NCI-H2029 treated with DMSO at 0.1 percent for 48 hours (cell line): ENCODE measurements at regions not wholly inside any gene's neighbourhood (a gene's known extent, or its start where the extent isn't known, plus 50 kb on each side); places are given as distances from the start of the nearest gene placed in this dataset.
"Not testable (repeated sequence)": the region's sequence is repeated elsewhere in the genome, so short reads cannot be mapped to it uniquely, and the experiment has no call there.

Experiments
- DNase-seq: peaks from one replicate; lab custom pipeline; 2025; lab: John Stamatoyannopoulos, UW

DNA sequence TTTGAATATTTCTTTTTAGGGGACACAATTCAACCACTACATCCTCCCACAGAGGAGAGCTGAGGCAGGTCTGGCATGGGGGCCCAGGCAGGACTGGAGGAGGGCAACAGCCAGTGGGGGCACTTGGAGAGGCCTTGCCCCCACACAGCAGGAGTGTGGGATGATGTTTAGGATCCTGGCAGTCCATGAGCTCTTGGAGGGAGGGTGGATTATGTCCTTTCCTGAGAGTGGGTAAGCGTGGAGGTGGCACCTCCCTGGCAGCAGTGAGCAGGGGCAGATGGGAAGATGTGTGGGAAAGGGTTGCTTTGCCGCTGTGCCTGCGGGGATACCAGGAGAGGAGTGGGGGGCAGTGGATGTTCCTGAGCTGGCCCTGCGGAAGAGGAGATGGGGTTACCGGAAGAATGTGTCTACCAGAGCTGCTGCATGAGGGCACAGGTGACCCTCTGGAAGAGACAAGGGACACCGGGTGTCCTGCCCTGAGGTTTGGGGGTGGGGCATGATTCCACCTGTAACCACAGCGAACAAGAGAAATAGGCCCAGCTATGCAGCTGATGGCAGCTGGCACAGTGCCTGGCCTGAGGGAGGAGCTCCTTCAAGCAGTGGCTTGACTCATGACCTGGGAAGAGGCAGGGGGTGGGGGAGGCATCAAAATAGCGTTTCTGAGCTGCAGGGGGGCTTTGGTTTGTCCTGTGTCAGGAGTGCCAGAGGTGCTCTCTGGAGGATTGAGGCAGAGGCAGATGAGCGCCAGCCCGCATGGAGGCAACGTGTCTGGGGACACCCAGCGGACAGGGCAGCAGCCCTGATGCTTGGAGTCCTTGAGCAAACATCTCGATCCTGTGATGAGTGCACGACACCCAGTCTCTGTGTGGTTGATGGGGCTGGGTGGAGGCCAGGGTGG, 123.9 kb upstream of the TMPRSS2 start:
- peak; percentile 96 for DNase-seq

DNA sequence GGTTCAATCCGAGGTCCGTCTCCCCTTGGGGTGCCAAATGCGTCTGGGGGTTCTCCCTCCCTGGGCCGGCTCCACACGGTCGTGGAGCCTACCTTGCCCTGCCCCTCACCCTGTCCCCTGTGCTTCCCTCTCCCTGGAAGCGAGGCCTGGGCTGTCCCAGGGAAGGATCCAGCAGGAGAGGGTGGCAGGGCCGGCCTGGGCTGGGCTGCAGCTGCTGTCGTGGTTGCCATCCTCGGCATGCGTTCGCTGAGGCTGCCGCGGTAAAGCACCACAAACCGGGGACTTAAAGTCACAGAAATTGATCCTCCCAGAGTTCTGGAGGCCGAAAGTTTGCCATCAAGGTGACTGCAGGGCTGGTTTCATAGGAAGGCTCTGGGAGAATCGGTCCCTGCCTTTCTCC, 123.0 kb upstream of the TMPRSS2 start:
- DNase-seq: no peak

DNA sequence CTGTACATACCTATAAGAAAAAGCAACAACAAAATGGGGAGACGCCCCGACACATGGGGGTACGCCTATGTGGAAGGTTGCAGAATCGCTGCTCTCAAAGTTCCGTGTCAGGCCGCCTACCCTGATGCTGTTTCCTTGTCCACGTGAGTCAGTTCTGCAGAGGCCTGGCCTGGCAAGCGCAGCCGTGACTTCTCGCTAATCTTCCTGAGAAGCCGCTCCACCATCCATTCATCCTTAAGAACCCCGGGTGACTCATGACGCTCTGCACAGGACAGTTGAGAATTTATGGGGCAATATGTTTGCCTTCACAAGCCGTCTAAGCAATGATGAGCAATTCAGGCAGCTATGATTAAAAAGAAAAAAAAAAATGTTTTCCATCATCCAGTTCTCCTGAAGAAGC, 122.3 kb upstream of the TMPRSS2 start:
- no peak for DNase-seq

DNA sequence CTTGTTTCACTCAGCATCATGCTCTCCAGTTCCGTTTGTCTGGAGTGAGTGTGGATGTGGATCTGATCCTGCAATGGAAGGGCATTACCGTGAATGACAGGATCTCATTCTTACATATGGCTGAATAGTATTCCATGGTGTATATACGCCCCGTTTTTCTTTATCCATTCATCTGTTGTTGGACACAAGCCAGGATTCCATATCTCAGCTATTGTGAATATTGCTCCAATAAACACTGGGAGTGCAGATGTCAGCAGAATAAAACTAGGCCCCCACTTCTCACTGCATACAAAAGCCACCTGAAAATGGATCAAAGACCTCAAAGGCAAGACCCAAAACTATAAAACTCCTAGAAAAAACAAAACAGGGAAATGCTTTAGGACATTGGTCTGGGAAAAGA, 120.3 kb upstream of the TMPRSS2 start:
- DNase-seq: no peak

DNA sequence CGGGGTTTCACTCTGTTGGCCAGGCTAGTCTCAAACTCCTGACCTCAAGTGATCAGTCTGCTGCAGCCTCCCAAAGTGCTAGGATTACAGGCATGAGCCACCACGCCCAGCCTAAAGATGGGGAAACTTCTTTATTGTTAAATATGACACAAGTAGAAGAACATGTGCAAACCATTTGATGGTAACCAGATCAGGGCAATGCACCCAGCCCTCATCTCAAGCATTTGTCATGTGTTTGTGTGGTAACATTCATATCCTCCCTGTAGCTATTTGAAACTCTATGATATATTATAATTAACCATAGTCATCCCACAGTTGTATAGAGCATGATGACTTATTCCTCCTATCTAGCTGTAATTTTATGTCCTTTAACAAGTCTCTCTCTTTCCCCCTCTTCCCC, 119.5 kb upstream of the TMPRSS2 start:
- no peak for DNase-seq

DNA sequence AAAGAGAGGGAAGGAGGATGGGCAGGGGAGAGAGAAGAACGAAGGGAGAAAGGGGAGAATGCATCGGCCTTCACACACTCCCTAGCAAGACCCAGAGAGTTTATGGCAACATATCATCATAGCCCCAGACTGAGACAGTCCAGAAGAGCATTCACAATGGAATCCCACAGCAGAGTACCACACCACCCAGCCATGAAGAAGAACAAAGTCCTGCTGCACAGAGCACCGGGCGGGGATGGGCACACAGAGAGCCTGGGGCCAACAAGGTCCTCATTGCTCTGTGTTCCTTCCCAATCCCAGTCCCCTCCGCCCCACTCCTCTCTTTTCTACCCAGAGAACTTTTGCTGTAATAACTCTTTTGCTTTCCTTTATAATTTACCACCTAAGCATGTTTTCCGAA, 118.1 kb upstream of the TMPRSS2 start:
- no peak for DNase-seq

DNA sequence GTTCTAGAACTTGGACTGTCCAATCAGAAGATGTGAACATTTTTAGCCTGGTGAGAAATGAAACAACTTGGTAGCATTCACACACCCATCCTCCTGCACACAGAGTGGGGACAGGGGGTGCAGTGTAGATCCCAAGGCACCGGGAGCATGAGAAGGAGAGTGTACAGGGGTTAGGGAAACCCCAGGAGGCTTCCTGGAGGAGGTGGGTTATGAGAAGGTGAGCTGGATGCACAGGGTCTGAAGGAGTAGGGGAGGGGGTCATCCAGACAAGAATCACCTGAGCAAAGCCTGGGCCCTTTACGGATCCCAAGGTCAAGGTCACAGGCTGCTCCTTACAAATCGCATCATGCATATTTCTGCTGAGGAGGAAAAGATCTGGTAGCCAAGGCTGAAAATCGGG, 117.5 kb upstream of the TMPRSS2 start:
- DNase-seq: no peak

DNA sequence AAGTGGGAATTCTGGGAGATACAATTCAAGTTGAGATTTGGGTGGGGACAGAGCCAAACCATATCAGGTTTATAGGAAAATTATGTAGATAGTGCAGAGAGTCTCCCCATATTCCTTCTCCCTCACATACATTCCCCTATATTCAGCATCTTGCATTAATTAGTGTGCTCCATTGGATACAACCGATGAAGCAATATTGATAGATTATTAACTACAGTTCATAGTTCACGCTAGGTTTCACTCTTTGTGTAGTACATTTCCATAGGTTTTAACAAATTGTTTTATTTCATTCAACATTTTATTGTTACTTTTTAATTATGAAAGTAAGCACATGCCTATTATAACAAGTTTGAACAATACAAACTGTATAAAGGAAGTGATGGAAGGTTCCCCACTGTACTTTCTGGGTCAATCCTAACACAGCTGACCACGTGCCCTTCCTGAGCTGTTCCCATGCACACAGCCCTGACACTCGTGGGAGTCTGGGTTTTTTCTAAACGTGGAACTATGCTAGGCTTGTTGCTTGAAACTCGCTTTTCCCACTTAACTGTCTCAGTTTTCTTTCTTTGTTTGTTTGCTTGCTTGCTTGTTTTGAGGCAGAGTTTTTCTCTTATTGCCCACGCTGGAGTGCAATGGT, 116.8 kb upstream of the TMPRSS2 start:
- DNase-seq: no peak

DNA sequence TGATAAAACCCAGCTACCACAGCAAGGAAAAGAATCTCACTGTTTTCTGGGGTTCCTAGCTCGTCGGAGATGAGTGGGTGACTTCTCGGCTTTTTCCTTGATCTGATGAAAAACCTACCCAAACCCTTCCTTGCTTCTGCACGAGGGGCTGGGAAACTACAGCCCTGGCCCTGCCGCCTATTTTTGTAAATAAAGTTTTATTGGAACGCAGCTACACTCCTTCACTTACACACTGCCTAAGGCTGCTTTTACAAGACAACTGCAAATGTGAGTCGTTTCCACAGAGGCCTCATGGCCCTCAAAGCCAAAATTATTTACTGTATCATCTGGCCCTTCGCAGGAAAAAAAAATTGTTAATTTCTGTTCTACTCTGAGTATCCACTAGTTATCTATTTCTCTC, 116.0 kb upstream of the TMPRSS2 start:
- DNase-seq: no peak

DNA sequence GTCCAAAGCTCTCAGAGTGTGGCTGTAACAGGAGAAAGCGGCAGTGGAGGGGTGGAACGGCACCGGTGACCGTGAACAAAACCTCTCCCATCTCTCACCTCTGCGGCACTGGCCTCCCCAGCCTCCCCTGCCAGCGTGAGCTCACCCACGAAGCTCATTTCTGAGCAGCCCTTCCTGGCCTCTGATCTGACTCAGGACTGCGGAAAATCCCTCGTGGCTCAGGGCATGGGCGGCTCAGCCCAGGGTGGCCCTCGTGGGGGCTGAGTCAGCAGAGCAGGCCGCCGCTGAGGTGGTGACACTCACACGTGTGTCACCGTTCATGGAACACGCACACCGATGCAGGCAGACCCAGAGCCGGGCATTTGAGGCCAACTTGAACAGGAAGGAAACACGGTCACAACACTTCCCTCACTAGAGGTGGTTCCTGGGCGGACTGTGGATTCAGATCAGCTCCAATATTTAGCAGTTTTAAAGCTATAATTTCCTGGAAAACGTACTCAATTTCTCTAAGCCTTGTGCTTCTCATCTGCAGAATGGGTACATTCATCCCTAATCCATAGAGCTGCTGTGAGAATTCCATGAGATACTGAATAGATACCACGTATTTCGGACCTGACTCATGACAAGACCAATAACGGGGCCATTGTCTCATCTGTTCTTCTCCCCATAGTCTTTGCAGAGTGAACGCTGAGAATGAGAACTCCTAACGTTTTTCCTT, 115.0 kb upstream of the TMPRSS2 start:
- no peak for DNase-seq

DNA sequence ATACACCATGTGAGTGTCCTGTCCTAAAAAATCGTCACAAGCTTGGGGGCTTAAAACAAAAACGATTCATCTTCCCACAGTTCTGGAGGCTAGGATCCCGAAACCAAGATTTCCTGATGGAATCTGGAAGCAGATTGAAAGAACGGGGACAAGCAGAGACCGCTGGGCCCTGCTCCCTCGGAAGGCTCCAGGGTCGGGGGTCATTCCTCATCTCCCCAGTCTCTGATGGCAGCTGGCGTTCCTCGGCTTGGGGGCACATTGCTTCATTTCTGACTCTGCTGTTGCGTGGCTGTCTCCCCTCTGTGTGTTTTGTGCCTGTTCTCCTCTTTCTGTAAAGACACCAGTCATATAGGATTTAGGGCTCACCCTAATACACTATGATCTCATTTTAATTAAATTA, 114.2 kb upstream of the TMPRSS2 start:
- no peak for DNase-seq

DNA sequence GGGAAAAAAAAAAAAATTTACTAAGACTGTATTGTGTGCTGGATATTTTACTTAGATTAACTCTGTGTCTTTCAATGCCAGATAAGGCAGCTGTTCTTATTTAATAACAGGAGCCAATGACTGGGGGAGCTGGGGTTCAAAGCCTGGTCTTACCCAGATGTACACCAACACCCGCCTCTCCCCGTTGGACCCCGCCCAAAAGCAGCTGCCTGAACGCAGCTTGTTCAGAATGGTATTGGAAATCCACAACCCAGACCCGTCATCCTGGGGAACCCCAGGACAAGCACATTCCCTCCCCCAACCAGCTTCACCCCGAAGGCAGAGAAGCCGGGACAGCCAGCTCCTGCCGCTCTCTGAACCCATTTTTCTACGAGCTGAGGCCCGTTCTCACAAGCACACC, 113.6 kb upstream of the TMPRSS2 start:
- DNase-seq: no peak

DNA sequence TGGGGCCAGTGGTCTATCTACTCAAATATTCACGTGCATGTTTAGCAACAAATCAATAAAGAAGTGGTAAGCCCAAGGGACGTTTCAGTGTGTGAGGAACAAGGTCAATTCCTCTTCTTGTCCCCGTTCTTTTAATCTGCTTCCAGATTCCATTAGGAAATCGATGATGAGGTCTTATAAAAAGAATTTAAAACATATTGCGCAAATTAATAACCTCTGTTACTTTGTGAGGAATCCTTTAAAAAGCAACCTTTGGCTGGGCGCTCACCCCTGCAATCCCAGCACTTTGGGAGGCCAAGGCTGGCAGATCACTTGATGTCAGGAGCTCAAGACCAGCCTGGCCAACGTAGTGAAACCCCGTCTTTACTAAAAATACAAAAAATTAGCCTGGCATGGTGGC, 113.0 kb upstream of the TMPRSS2 start:
- DNase-seq: no peak

DNA sequence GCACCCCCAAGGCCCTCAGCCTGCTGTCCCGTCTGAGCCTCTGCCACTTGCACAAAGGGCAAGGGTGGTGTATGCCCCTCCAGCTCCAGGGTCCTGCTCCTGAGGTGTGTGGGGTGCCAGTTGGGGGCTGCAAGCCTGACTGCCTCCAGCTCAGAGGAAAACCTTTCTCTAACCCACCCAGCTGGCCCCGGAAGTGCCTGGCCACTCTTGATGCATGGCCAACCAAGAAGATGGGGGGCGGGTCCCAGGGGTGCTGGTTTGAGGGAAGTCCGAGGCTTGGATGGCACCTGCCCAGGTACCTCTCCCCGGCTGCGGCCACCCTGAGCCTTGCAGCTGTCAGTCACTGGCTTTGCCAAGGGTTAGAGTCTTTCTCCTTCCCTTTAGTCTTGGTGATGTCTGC, 112.6 kb upstream of the TMPRSS2 start:
- no peak for DNase-seq

DNA sequence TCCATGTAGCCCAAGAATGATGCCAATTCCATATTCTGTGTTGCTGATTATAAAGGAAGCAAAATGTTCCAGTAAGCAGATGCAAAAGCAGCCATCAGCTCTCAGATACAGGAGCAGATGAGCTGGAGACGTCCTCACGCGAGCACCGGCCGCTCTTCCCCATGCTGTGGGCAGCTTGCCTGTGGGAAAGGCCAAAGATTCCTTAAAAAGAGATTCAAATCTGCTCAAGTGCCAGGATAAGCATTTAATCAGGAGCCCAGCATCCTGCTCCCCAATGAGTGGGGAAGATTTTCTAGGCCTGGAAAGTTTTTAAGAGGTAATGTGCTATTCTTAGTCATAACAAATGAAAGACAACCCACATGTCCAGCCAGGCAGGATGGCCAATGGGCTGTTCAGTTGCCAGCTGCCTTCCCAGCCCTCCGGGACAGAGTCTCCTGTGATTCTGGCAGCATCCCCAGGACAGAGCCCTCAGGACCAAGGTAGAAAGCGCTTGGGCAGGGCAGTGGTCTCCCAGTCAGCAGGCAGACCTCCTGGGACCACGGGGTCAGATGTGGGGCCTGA, 108.2 kb upstream of the TMPRSS2 start:
- no peak for DNase-seq

DNA sequence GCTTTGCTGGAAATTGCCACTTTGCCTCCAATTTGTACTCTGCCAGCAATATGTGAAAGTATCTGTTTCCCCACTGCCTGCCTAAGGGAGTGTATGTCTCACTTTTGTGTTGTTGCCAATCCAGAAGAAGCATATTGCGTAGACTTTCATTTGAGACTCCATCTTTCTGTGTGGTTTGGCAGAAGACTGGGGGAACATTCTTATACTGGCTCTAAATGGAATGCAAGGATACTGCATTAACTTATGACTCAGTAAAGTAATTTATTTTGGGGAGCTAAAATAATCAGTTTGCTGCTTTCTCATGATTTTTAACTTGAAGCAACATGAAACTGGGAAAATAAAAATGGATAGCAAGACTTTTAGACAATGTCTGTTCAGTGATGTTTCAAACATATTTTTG, 107.7 kb upstream of the TMPRSS2 start:
- DNase-seq: no peak

DNA sequence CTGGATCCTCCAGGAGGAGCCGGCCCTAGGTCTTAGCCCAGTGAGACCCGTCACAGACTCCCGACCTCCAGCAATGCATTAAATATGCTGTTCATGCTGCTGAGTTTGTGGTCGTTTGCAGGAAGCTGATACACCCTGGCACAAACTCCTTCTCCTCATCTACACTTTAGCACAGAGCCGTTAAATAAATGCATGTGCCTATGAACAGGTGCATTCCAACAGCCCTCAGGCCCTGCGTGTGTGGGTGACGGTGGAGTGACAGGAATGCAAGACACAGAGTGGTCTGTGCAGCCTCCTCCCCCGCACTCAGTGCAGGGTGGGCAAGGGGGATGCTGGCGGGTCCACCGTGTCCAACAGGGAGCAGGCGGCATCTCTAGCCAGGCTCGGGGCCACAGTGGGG, 106.6 kb upstream of the TMPRSS2 start:
- no peak for DNase-seq

DNA sequence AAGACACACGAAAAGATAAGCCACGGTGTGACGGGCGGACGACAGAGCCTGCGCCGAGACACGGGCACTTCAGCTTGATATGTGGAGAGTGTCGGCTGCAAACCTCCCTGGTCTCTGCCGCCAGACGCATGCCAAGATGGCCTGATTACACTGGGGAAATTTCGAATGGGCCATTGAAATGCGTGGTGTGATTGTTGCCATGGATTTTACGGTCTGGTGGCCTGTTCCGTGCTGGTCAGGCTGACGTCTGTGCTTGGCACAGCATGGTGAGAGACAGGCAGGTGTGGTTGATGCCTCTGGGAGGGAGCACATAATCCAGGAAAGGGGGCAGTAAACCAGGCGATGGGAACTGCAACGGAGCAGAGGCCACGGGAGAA, 105.6 kb upstream of the TMPRSS2 start:
- DNase-seq: no peak

DNA sequence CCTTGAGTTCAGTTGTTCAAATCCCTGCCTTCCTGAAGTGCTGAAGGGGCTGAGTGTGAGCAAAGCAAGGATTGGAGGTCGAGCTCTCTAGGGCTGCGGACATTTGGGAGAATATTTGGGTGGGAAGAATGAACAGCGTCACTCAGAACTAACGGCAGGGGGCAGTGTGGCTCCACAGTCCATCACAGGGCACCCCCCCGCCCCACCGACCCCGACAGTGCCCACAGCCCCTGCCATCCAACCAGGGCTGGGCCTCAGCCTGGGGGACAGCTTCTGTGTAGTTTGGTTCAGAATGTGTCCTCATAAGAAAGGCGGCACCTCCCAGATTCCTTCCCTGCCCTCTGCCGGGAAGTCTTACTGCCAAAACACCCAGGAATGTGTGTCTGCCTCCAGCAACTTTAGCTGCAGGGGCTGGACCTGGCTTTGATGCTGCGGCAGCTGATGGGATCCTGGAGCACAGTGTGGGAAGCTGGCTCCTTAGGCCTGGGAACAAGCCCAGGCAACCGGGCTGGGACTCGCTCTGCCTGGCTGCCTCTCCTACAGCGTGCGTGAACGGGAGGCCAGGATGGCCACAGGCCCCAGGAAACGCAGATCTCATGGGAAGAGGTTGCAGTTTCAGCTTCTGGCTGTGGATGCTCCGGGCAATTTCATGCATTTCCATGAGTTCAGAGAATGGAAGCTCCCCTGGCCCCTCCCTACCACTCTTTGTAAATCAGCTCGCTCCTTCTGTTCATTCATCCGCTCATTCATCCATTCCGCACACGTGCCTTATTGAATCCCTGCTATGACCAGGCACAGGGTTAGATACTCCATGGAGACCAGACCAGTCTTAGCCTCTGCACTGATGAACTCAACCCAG, 104.9 kb upstream of the TMPRSS2 start:
- DNase-seq: peak; percentile 60

DNA sequence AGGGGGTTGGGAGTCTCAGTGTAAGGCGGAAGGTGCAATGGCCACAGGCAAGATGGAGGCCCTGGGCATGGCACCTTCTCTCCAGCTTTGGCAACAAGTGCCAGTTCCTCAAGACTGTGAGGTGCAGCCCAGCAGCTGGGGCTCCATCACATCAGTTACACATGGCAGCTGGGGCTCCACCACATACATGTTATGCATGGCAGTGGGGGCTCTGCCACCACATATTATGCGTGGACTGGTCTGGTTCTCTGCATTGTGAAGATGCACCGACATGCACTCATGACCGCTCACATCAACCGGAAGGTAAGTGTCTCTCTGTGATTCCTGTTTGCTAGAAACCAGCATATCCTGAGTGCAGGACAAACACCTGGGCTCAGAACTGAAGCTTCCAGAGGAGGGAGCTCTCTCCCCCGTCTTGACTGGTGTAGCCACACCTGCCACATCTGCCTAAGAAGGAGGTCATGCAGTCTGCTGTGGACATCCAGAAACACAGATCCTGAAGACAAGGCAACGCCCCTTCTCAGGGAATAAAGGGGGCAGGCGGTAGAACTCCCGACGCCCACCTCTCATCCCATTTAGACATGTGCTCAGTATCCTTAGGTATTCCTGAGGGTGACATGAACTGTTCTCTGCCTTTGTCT, 104.1 kb upstream of the TMPRSS2 start:
- DNase-seq: peak; percentile 60

DNA sequence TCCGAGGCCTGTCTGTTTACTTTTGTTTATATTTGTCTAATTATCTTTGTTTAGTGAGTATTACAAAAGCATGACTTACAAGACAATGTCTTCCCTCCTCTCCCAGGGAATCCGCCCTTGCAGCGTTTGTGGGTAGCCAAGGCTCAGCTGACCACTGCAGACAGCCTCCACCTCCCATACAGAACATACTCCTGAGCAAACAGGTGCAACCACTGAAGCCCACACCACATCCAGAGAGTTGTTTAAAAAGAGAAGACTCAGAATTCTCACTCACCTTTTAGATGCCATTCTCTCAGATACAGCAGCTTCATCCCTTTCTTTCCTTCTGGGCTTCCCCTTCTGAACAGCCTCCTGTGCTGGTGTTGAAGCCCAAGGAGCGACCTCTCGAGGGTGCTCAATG, 103.5 kb upstream of the TMPRSS2 start:
- DNase-seq: no peak

DNA sequence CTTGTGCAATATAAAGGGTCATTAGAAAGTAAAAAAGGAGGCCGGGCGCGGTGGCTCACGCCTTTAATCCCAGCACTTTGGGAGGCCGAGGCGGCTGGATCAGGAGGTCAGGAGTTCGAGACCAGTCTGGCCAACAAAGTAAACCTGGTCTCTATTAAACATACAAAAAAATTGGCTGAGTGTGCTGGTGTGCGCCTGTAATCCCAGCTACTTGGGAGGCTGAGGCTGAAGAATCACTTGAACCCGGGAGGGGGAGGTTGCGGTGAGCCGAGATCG, 102.8 kb upstream of the TMPRSS2 start:
- DNase-seq: not testable (repeated sequence)
